SW 1271 (cell line): ENCODE measurements at regions not wholly inside any gene's neighbourhood (a gene's known extent, or its start where the extent isn't known, plus 50 kb on each side); places are given as distances from the start of the nearest gene placed in this dataset.

ENCODE experiments used
- DNase-seq, 2 experiments: peaks; one replicate each; lab custom pipeline; 2025; lab: John Stamatoyannopoulos, UW

DNA sequence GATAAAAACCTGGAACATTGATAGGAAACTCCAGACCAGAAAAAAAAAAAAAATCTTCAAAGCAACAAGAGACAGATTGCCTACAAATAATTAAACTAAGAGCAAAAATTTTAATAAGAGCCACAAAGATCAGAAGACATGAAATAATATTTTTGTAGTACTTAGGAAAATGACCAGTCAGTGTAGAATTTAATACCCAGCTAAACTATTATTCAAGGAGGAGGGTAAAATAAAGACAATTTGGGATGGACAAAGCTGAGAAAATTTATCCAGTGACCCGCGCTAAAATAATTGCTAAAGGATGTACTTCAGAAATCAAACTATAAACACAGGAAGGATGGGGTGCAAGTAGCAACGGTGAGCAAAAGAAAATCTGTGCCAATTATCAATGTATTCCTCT, 133.2 kb downstream of the AQP9 start:
- DNase-seq = no peak

GRCh38 chr15:58273104-58273503, 134.9 kb downstream of the AQP9 start:
- DNase-seq = no peak

GRCh38 chr15:58274885-58275284, 136.7 kb downstream of the AQP9 start:
- DNase-seq = no peak

DNA sequence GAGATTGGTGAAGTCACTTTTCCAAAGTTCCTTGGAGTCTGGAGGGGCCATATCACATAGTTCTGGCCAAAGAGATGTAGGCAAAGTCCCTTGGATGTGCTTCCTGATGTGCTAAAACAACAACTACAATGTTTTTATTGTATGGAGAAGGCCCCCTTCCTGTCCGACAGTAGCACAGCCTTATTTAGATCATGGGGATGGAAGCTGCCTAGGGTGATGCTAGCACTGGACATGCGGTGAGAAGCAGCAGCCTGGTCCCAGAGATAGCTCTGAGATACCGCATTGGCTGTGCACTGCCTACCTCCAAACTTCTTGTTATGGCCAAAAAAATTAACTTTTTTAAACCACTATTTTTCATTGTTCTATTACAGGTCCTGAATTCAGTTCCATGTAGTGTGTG, 137.6 kb downstream of the AQP9 start:
- DNase-seq = no peak

DNA sequence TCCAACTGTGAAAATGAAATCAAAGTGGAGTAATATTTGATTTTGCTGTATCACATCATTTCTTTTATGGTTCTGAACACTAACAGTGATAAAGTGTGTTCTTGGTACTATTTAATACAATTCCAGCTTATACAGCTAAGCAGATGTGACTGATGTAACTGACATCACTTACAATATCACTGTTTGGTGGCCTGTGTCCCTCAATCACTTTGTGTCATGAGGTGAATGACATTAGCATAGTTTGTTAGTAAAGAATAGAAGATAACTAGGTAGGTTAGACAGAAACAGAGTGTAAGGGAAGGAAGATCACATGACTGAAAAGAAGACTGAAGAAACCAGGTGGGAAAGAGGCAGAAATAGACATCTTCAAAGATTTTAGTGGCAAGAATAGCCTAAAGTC, 138.7 kb downstream of the AQP9 start:
- no peak for DNase-seq

DNA sequence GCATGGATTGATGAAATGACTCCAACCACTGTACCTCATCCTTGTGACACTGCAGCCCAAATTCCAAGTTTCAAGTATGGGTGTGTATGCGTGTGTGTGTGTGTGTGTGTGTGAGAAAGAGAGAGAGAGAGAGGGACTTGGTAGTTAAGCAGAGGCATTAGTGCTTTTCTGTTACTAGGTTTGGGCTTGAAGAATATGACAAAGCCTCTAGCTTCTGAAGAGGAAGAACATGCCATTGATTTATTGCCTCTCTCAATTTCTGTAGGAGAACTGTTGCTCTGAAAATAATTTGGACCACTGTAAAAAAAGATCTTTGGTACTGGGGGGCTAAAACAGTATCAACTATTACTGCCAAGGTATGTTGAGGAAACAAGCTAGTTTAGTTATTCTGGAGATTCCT, 139.2 kb downstream of the AQP9 start:
- no peak for DNase-seq

DNA sequence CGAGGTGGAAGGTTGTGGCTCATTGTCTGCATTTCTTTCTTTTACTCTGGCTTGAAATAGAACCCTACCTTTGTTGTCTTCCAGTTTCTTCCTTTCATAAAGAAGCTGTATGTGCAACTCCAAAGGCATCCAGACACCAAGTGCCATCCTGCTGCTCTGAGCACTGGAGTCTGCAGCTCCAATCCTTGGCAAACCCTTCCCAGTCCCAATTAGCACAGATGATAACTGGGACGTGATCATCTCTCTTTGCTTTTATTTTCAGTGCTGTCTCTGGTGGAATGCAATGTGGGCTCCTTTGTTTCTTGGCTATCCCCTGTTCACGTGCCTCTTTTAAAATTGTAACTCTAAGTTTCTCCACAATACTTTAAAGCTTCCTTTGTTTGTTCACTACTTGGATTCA, 140.9 kb downstream of the AQP9 start:
- no peak for DNase-seq

GRCh38 chr15:58279654-58280053, 141.5 kb downstream of the AQP9 start:
- DNase-seq = no peak

GRCh38 chr15:58282060-58282708, 144.0 kb downstream of the AQP9 start:
- DNase-seq = no peak

GRCh38 chr15:58283302-58283701, 145.1 kb downstream of the AQP9 start:
- DNase-seq = no peak

DNA sequence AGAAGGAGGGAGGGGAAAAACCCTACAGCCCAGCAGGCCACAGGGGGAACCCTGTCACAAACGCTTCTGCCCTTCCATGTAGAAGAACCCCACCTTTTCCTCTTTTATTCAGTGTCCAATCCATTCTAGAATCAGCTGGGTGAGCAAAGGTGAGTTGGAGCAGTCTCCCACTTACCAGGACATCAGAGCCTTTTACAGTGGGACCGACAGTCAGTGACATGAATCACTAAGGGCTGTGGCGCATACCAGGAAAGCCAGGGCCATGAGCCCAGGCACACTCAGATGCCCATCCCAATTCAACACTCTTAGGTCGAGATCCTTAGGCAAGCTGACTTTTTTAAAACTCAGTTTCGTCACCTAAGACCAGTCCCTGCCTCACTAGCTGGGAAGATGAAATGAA, 146.1 kb downstream of the AQP9 start:
- no peak for DNase-seq

GRCh38 chr15:58285212-58285920, 146.4 kb upstream of the LIPC start:
- no peak for DNase-seq

- DNase-seq = no peak
Observed at GRCh38 chr15:58285921-58286278, 145.9 kb upstream of the LIPC start.

- no peak for DNase-seq
Observed at GRCh38 chr15:58286523-58286922, 145.3 kb upstream of the LIPC start.

DNA sequence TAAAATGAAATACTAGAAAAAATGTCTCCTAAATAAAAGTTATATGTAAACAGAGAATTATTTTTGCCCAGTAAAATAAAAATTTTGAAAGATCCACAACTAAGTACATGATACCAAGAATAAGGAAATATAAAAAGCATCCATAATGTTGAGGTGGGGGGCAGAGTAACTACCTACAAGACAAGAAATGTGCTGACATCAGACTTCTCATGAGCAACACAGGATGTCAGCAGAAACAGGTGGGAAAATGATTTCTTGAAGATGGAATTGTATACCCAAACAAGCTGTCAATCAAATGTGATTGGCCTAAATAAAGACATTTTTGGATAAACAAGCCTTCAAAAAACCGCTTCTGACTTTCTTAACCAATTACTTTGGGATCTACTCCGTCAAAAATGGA, 143.9 kb upstream of the LIPC start:
- DNase-seq = no peak

DNA sequence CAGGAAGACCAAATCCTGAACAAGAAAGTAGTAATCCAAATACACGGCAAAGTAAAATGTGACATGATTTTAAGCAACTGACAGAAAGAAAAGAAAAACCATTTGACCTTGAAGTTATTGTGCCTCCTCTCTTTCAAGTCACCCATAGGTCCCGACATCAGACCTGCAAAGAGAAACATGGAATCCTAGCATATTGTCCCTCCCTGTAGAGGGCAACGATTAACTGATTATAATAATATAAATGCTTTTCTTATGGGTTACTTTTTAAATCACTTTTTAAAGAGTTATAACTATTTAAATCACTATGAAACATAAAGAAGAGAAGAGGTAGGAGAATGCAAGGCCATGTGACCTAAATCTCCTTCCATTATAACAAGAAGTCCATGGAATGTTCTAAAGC, 143.2 kb upstream of the LIPC start:
- peak in 1 of 2 experiments; percentile 18 for DNase-seq

- DNase-seq = no peak
Observed at GRCh38 chr15:58291848-58292247, 139.9 kb upstream of the LIPC start.

DNA sequence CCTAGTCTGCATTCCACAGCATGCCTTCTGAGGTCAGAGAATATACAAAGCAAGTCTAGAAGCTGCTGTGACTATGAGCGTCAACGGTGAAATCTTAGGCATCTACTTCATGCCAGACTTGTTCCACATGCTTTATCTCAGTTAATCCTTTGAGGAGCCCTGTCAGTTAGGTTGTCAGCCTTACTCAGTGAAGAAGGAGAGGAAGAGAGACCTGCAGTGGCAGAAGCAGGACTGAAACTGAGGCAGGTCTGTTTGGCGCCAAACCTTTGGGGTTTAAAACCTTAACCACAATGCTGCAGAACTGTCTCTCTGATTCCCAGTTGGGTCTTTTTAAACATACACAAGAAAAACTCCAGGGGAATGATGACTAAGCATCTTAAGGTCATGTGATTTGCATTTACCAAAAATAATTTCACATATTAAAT, 139.0 kb upstream of the LIPC start:
- DNase-seq = no peak

DNA sequence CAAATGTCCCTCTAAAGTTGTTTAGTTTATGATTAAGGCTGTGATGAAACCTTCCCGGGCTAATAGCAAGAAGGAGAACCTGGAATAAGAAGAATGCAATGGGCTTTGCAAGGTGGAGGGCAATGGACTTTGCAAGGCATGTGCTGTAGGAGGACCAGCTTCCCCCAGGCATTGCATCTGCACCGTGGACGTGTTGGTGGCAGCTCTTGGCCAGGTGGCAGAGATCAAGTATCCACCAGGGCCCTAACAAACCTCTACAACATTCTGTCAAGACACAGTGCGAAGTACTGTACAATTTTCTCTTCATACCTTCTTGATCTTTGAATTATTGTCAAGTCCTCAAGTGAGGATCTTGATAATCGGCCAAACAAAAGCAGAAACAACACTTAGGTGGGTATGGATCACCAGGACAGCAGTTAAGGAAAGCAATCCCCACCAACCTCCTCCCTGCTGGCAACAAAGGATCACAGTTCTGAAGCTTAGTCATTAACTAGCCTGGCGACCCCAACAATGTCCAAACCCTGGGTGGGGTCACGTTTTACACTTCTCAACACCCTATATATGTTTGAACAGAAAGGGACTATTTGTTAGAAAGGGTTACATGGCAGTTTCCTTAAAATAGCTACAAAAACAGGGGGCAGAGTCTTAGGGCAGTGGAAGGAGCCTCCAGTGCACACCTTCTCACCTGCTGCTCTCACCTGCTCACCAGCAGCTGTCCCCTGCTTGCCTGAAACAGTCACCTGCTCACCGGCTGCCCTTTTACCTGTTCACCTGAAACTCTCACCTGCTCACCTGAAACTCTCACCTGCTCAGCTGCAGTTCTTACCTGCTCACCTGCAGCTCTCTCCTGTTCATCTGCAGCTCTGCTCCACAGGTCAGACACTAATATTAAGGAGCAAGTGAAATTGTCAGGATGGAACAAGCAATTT, 137.9 kb upstream of the LIPC start:
- no peak for DNase-seq

GRCh38 chr15:58294681-58295254, 137.0 kb upstream of the LIPC start:
- no peak for DNase-seq

DNA sequence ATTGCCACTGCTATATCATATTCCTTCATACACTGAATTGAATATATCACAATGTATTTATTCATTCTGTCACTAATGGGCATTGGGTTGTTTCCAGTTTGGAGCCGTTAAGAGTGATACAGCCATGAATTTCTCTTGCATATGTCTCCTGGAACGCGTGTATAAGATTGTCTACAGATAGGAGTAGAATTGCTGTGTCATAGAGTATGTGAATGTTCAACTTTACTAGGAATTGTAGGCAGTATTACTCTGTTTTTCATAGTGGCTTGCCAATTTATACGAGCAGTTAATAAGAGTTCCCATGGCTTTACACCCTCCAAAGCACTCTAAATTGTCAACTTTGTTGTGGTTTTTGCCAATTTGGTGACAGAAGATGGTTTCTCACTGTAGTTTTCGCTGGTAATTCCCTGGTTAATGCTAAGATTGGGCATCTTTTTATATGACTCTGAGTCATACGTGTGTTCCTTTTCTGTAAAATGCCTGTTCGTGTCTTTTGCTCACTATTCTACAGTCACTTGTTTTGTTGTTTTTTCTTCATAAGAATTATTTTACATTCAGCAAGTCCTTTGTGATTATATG, 136.1 kb upstream of the LIPC start:
- DNase-seq = no peak

GRCh38 chr15:58296276-58296675, 135.5 kb upstream of the LIPC start:
- no peak for DNase-seq
